Gastroesophageal sphincter (tissue), 4 donors: ENCODE measurements at regions not wholly inside any gene's neighbourhood (a gene's known extent, or its start where the extent isn't known, plus 50 kb on each side); places are given as distances from the start of the nearest gene placed in this dataset.

Experiments used
- ATAC-seq: fragments of 150-250 bp; one replicate; pipeline ENCODE4 v1.9.1; 2016; ENCODE audit warnings: mild to moderate bottlenecking, moderate library complexity
- H3K27ac ChIP-seq, 4 donors: fragments of 200-600 bp; sonication (generic) in 3 of 4; 1 replicate in 3 of 4; 2 replicates in 1 of 4; pipeline ENCODE4 v1.5.1; 2016 to 2019
- H3K27me3 ChIP-seq: fragments of 200-600 bp; sonication (generic); one replicate; pipeline ENCODE4 v1.5.1; 2019
- H3K36me3 ChIP-seq, 2 donors: fragments of 200-600 bp; sonication (generic); one replicate each; pipeline ENCODE4 v1.5.1; 2019; ENCODE audit warnings: control low read depth in 1 of 2
- H3K4me1 ChIP-seq, 3 donors: fragments of 200-600 bp; sonication (generic); 1 replicate in 2 of 3; 2 replicates in 1 of 3; pipeline ENCODE4 v1.5.1; 2016 to 2019; ENCODE audit warnings: control low read depth in 2 of 3
- H3K4me3 ChIP-seq, 2 donors: fragments of 200-600 bp; sonication (generic); one replicate each; pipeline ENCODE4 v1.5.1; 2019; ENCODE audit warnings: mild to moderate bottlenecking in 1 of 2, moderate library complexity in 1 of 2
- H3K9me3 ChIP-seq, 3 donors: fragments of 200-600 bp; sonication (generic); one replicate each; pipeline ENCODE4 v1.5.1; 2017 to 2019; ENCODE audit warnings: control low read depth in 2 of 3
- CTCF ChIP-seq, 4 experiments: fragments of 200-600 bp in 2 of 4; fragments of 450-650 bp in 2 of 4; sonication (generic) in 1 of 4; IDR thresholded peaks; one replicate each; pipeline ENCODE4 v1.5.1; 2017 to 2019; ENCODE audit warnings: antibody characterized with exemption in 4 of 4, mild to moderate bottlenecking in 2 of 4, moderate library complexity in 2 of 4
- EP300 ChIP-seq: sonication (generic); formaldehyde crosslinking; IDR thresholded peaks from one replicate; pipeline ENCODE4 v1.6.1; 2017; ENCODE audit warnings: antibody characterized with exemption, mild to moderate bottlenecking
- POLR2A ChIP-seq, 2 donors: fragments of 450-650 bp; IDR thresholded peaks; one replicate each; pipeline ENCODE4 v1.6.1; 2017; ENCODE audit warnings: antibody characterized with exemption in 2 of 2, mild to moderate bottlenecking in 2 of 2, moderate library complexity in 1 of 2
- POLR2AphosphoS5 ChIP-seq: sonication (generic); formaldehyde crosslinking; IDR thresholded peaks from one replicate; pipeline ENCODE4 v1.6.1; 2017; ENCODE audit warnings: antibody characterized with exemption
- WGBS, 2 donors: methylation state at CpG; one replicate each; pipeline ENCODE4 v1.1.5; 2018; ENCODE audit warnings: low coverage in 1 of 2; 5-methylcytosine and 5-hydroxymethylcytosine counted together

- Histone ChIP-seq H3K9me3 (no peaks in the 10 kb centered on the region), H3K27ac (no peak overlapping the region), H3K4me1 (peaks cover 0 to 11% (median 1%) of the 10 kb centered on the region in 3 donors), H3K4me3 (no peak overlapping the region), H3K36me3 (no peaks in the 10 kb centered on the region), H3K27me3 (no peaks in the 10 kb centered on the region)
- TF ChIP-seq EP300 (no peak), POLR2AphosphoS5 (no peak), POLR2A (IDR thresholded peaks at IDR 0.05) (no peak), CTCF (IDR thresholded peaks at IDR 0.05) (no peak)
- 82 to 100% methylated on average over 4 to 5 of the region's 8 CpGs for WGBS, 2 donors
- no peak for ATAC-seq
Measured at GRCh38 chr10:4683838-4684237, 142.2 kb upstream of the AKR1E2 start.

GRCh38 chr10:4683137-4683536 is 142.9 kb upstream of the AKR1E2 start:
- Histone ChIP-seq H3K27ac (no peak overlapping the region), H3K4me3 (no peak overlapping the region), H3K27me3 (no peaks in the 10 kb centered on the region), H3K36me3 (no peaks in the 10 kb centered on the region), H3K9me3 (no peaks in the 10 kb centered on the region), H3K4me1 (peaks cover 4 to 18% (median 6%) of the 10 kb centered on the region in 3 donors)
- 79 to 85% methylated on average over 2 of the region's 2 CpGs for WGBS, 2 donors
- TF ChIP-seq POLR2AphosphoS5, result no peak
- TF ChIP-seq CTCF (IDR thresholded peaks at IDR 0.05), result no peak
- no peak for TF ChIP-seq POLR2A (IDR thresholded peaks at IDR 0.05)
- TF ChIP-seq EP300, result no peak
- no peak for ATAC-seq

GRCh38 chr10:4678951-4679671 is 146.9 kb upstream of the AKR1E2 start:
- H3K4me3 ChIP-seq, result no peak overlapping the region
- TF ChIP-seq EP300 (no peak), POLR2A (IDR thresholded peaks at IDR 0.05) (no peak), POLR2AphosphoS5 (no peak), CTCF (IDR thresholded peaks at IDR 0.05) (no peak)
- ATAC-seq, result no peak
- WGBS, 2 donors, result 92% methylated on average over 10 to 11 of the region's 11 CpGs
- no peaks in the 10 kb centered on the region for H3K27me3 ChIP-seq
- peak overlapping the region in 3 of 4 donors; percentile 60 to 85 (median 79) for H3K27ac ChIP-seq
- H3K4me1 ChIP-seq, result peaks cover 4 to 17% (median 6%) of the 10 kb centered on the region in 3 donors
- H3K9me3 ChIP-seq, result no peaks in the 10 kb centered on the region
- H3K36me3 ChIP-seq, result no peaks in the 10 kb centered on the region

GRCh38 chr10:4678023-4678950 is 147.7 kb upstream of the AKR1E2 start:
- Histone ChIP-seq H3K4me1 (peaks cover 4 to 17% (median 6%) of the 10 kb centered on the region in 3 donors), H3K36me3 (no peaks in the 10 kb centered on the region), H3K4me3 (no peak overlapping the region), H3K27me3 (no peaks in the 10 kb centered on the region), H3K27ac (peak overlapping the region; percentile 60 to 85 (median 78)), H3K9me3 (no peaks in the 10 kb centered on the region)
- 50 to 66% methylated on average over 5 to 9 of the region's 11 CpGs for WGBS, 2 donors
- TF ChIP-seq EP300 (no peak), CTCF (IDR thresholded peaks at IDR 0.05) (no peak), POLR2AphosphoS5 (peak; percentile 23)
- peak; percentile 87 for ATAC-seq
